NCI-H2029 treated with DMSO at 0.1 percent for 48 hours (cell line): ENCODE measurements at regions not wholly inside any gene's neighbourhood (a gene's known extent, or its start where the extent isn't known, plus 50 kb on each side); places are given as distances from the start of the nearest gene placed in this dataset.

Experiments used
- DNase-seq: peaks from one replicate; lab custom pipeline; 2025; lab: John Stamatoyannopoulos, UW

GRCh38 chr10:29114141-29114540 is 174.7 kb upstream of the LYZL1 start:
- DNase-seq = no peak

- no peak for DNase-seq
Measured at GRCh38 chr10:29117781-29118180, 171.1 kb upstream of the LYZL1 start.

GRCh38 chr10:29119374-29119773 is 169.5 kb upstream of the LYZL1 start:
- no peak for DNase-seq

- DNase-seq = no peak
Measured at GRCh38 chr10:29120216-29120615, 168.7 kb upstream of the LYZL1 start.

- DNase-seq = no peak
Measured at GRCh38 chr10:29124864-29125263, 164.0 kb upstream of the LYZL1 start.

GRCh38 chr10:29127037-29127700 is 161.7 kb upstream of the LYZL1 start:
- no peak for DNase-seq

- no peak for DNase-seq
Measured at GRCh38 chr10:29127731-29128130, 161.1 kb upstream of the LYZL1 start.

GRCh38 chr10:29130190-29130673 is 158.6 kb upstream of the LYZL1 start:
- DNase-seq = peak; percentile 18

GRCh38 chr10:29131952-29132547 is 156.8 kb upstream of the LYZL1 start:
- DNase-seq = no peak

GRCh38 chr10:29132551-29133111 is 156.2 kb upstream of the LYZL1 start:
- no peak for DNase-seq

GRCh38 chr10:29135337-29135736 is 153.5 kb upstream of the LYZL1 start:
- no peak for DNase-seq

GRCh38 chr10:29136411-29136810 is 152.5 kb upstream of the LYZL1 start:
- no peak for DNase-seq

GRCh38 chr10:29140151-29140550 is 148.7 kb upstream of the LYZL1 start:
- DNase-seq = no peak

GRCh38 chr10:29140991-29141390 is 147.9 kb upstream of the LYZL1 start:
- DNase-seq = no peak

- no peak for DNase-seq
Measured at GRCh38 chr10:29141761-29142160, 147.1 kb upstream of the LYZL1 start.

GRCh38 chr10:29142516-29143314 is 146.2 kb upstream of the LYZL1 start:
- DNase-seq = no peak

GRCh38 chr10:29144126-29144525 is 144.7 kb upstream of the LYZL1 start:
- no peak for DNase-seq

- no peak for DNase-seq
Measured at GRCh38 chr10:29146311-29147100, 142.4 kb upstream of the LYZL1 start.

GRCh38 chr10:29150010-29150409 is 138.9 kb upstream of the LYZL1 start:
- no peak for DNase-seq

- no peak for DNase-seq
Measured at GRCh38 chr10:29151005-29151404, 137.9 kb upstream of the LYZL1 start.

- DNase-seq = no peak
Measured at GRCh38 chr10:29157321-29157720, 131.5 kb upstream of the LYZL1 start.

- DNase-seq = no peak
Measured at GRCh38 chr10:29158066-29158465, 130.8 kb upstream of the LYZL1 start.
